ENCODE measurements at regions not wholly inside any gene's neighbourhood (a gene's known extent, or its start where the extent isn't known, plus 50 kb on each side); places are given as distances from the start of the nearest gene placed in this dataset.

DNA sequence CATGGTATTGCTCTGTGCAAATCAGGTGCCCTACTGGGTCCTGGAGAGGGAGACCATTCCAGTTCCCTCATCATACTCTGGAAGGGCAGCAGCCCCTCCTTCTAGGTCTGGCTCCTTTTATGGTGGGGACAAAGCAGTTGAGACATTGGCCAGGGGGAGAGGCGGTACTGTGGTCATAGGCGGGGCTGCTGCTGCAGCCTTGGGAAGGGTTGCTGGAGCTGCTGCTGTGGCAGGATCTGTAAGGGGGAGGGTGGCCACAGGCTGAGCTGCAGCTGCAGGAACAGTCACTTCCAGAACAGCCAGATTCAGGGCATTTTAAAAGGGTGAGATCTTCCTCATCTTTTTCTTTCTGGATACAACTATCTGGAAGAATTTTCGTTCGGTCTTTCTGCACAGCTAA, 233.0 kb upstream of the SGCD start:
- CTCF ChIA-PET, result no interaction called here
- Histone ChIP-seq H3K4me3 (replicated peaks in 1 of 3; ENCODE audit: insufficient read depth in 1 of 3, low read depth in 1 of 3, low read length in 3 of 3) (no peak overlapping the region), H3K36me3 (ENCODE audit: control insufficient read depth in 2 of 2, extremely low read depth in 1 of 2, insufficient read depth in 2 of 2, low read length in 2 of 2) (no peaks in the 10 kb centered on the region), H3K4me2 (ENCODE audit: insufficient read depth, low read length) (no peak overlapping the region), H3K79me2 (ENCODE audit: control insufficient read depth, insufficient read depth, low read length) (no peaks in the 10 kb centered on the region), H3K9me3 (replicated peaks; ENCODE audit: control insufficient read depth, insufficient read depth, low read length) (peaks cover 7% of the 10 kb centered on the region), H2AFZ (ENCODE audit: low read depth, low read length) (no peak overlapping the region), H3K9ac (replicated peaks; ENCODE audit: extremely low read depth, insufficient read depth, low read length) (no peak overlapping the region), H3K27me3 (ENCODE audit: control insufficient read depth in 2 of 2, insufficient read depth in 2 of 2, low read length in 2 of 2) (no peaks in the 10 kb centered on the region), H4K20me1 (replicated peaks; ENCODE audit: control insufficient read depth, extremely low read depth, insufficient read depth, low read length) (no peaks in the 10 kb centered on the region), H3K4me1 (ENCODE audit: control insufficient read depth, extremely low read depth, insufficient read depth, low read length) (no peaks in the 10 kb centered on the region), H3K27ac (ENCODE audit: insufficient read depth, low read depth, low read length) (no peak overlapping the region), H3K9me1 (replicated peaks; ENCODE audit: control insufficient read depth, extremely low read depth, insufficient read depth, low read length) (no peaks in the 10 kb centered on the region)
- intact Hi-C loops (cut with micrococcal nuclease), result no loop called here
- DNase-seq (ENCODE audit: low read depth, low spot score) (no peak), FAIRE-seq (no peak)
- POLR2A ChIA-PET, result no interaction called here
- no peak for TF ChIP-seq POLR2AphosphoS5 (IDR thresholded peaks at IDR 0.05; ENCODE audit: insufficient read depth, low read depth, low read length)
- TF ChIP-seq JUN (IDR thresholded peaks at IDR 0.05; ENCODE audit: borderline replicate concordance, insufficient read depth, insufficient read length, low read depth), result no peak
- BruUV-seq (replicated peaks), result no TSS peak
- dilution Hi-C loops (cut with MboI; ENCODE audit: extremely low pct_ligation_motif_present, low sequenced_read_pairs), result no loop called here

DNA sequence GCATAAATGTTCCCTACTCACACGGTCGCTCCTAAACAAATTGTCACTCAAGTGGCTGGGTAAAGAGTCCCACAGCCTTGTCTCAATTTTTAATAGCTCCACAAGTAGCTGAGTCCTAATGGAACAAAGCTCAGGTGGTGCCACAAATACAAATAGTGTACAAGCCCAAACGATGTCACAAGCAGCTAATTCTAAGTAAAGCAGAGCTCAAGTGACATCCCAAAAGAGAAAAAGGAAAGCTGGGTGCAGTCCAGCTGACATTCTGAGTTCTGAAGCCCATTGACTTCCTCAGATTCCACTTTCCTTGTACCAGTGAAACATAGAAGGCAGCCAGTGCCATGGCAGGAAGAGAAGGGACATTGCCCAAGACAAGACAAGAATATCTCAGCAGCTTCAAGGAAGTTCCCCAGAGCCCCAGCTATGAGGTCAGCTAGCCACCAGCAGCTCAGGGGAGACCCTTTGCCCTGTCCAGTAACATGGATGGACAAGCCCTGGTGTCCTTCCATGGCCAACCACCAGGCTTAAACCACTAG, 231.2 kb upstream of the SGCD start:
- TF ChIP-seq MYC (IDR thresholded peaks at IDR 0.05; ENCODE audit: low read depth, low read length) (no peak), EZH2 (IDR thresholded peaks at IDR 0.05; ENCODE audit: borderline replicate concordance, low read depth, low read length, severe bottlenecking) (no peak)
- TF ChIP-seq, protein P1, sequence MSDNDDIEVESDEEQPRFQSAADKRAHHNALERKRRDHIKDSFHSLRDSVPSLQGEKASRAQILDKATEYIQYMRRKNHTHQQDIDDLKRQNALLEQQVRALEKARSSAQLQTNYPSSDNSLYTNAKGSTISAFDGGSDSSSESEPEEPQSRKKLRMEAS (IDR thresholded peaks at IDR 0.05; ENCODE audit: insufficient read depth, insufficient read length), result no peak
- Histone ChIP-seq H3K4me3 (replicated peaks in 1 of 3; ENCODE audit: insufficient read depth in 1 of 3, low read depth in 1 of 3, low read length in 3 of 3) (no peak overlapping the region), H3K9me1 (replicated peaks; ENCODE audit: control insufficient read depth, extremely low read depth, insufficient read depth, low read length) (no peaks in the 10 kb centered on the region), H3K9ac (replicated peaks; ENCODE audit: extremely low read depth, insufficient read depth, low read length) (no peak overlapping the region), H3K27ac (ENCODE audit: insufficient read depth, low read depth, low read length) (no peak overlapping the region), H3K79me2 (ENCODE audit: control insufficient read depth, insufficient read depth, low read length) (no peaks in the 10 kb centered on the region), H3K9me3 (replicated peaks; ENCODE audit: control insufficient read depth, insufficient read depth, low read length) (peaks cover 7% of the 10 kb centered on the region), H3K27me3 (ENCODE audit: control insufficient read depth in 2 of 2, insufficient read depth in 2 of 2, low read length in 2 of 2) (no peaks in the 10 kb centered on the region), H3K4me1 (ENCODE audit: control insufficient read depth, extremely low read depth, insufficient read depth, low read length) (no peaks in the 10 kb centered on the region), H2AFZ (ENCODE audit: low read depth, low read length) (no peak overlapping the region), H3K36me3 (ENCODE audit: control insufficient read depth in 2 of 2, extremely low read depth in 1 of 2, insufficient read depth in 2 of 2, low read length in 2 of 2) (no peaks in the 10 kb centered on the region), H4K20me1 (replicated peaks; ENCODE audit: control insufficient read depth, extremely low read depth, insufficient read depth, low read length) (no peaks in the 10 kb centered on the region), H3K4me2 (ENCODE audit: insufficient read depth, low read length) (no peak overlapping the region)
- ChIA-PET CTCF (no interaction called here), POLR2A (no interaction called here)
- DNase-seq (ENCODE audit: low read depth, low spot score), result no peak
- BruUV-seq (replicated peaks), result no TSS peak
- dilution Hi-C loops (cut with MboI; ENCODE audit: extremely low pct_ligation_motif_present, low sequenced_read_pairs) (no loop called here), intact Hi-C loops (cut with micrococcal nuclease) (no loop called here)
- no peak for FAIRE-seq

Measured in endothelial cell of umbilical vein (primary cell).